ENCODE measurements at regions not wholly inside any gene's neighbourhood (a gene's known extent, or its start where the extent isn't known, plus 50 kb on each side); places are given as distances from the start of the nearest gene placed in this dataset.

GRCh38 chr5:98594098-98594497 lies 179.4 kb upstream of the RGMB start:
- H3K27ac ChIP-seq (ENCODE audit: insufficient read depth, low read length), result no peak overlapping the region
- in situ Hi-C loops (cut with MboI; ENCODE audit: low sequenced_read_pairs) (no loop called here), dilution Hi-C loops (cut with HindIII; ENCODE audit: low sequenced_read_pairs, unreplicated experiment) (no loop called here), intact Hi-C loops (cut with micrococcal nuclease) (no loop called here)
- no peaks in the 10 kb centered on the region for H4K20me1 ChIP-seq (ENCODE audit: insufficient read depth, low read length)
- H3K4ac ChIP-seq (ENCODE audit: low read depth, low read length), result no peak overlapping the region
- H3K9me3 ChIP-seq (ENCODE audit: control insufficient read depth, insufficient read depth, low read length), result peaks cover 3% of the 10 kb centered on the region
- H3K36me3 ChIP-seq (ENCODE audit: control insufficient read depth, insufficient read depth, low read length), result no peaks in the 10 kb centered on the region
- no peaks in the 10 kb centered on the region for H3K9me1 ChIP-seq (ENCODE audit: insufficient read depth, low read length)
- DNase-seq (no peak), ATAC-seq (ENCODE audit: low read depth) (no peak)
- H3K27me3 ChIP-seq (ENCODE audit: control insufficient read depth, insufficient read depth, low read length), result no peaks in the 10 kb centered on the region
- H3K4me2 ChIP-seq (ENCODE audit: low read depth, low read length), result no peak overlapping the region
- H3K56ac ChIP-seq (ENCODE audit: extremely low read depth, insufficient read depth, low read length), result no peak overlapping the region
- no peak overlapping the region for H2BK20ac ChIP-seq (ENCODE audit: low read depth, low read length)
- no peak overlapping the region for H2BK15ac ChIP-seq (ENCODE audit: low read depth, low read length)
- no peak overlapping the region for H3K14ac ChIP-seq (replicated peaks; ENCODE audit: low read depth, low read length)
- no peak overlapping the region for H2AK5ac ChIP-seq (ENCODE audit: low read depth, low read length)
- H3K79me1 ChIP-seq (ENCODE audit: low read depth in 1 of 2, low read length in 2 of 2), result no peaks in the 10 kb centered on the region
- no peak overlapping the region for H3K4me3 ChIP-seq (ENCODE audit: insufficient read depth, low read depth, low read length)
- no peak overlapping the region for H2AFZ ChIP-seq (replicated peaks; ENCODE audit: low read length, poor library complexity)
- BruUV-seq (replicated peaks), result no TSS peak
- H2BK120ac ChIP-seq (ENCODE audit: low read depth, low read length), result no peak overlapping the region
- ChIA-PET CTCF (no interaction called here), POLR2A (ENCODE audit: unreplicated experiment) (no interaction called here)
- no CpG with 5 or more reads among the region's 4 CpGs for whole genome bisulfite sequencing, 2 experiments (ENCODE audit: extremely low coverage in 2 of 2, insufficient read length in 1 of 2)
- H3K23ac ChIP-seq (ENCODE audit: low read depth, low read length), result no peak overlapping the region
- H3K9ac ChIP-seq (ENCODE audit: low read depth, low read length), result no peak overlapping the region
- no peak overlapping the region for H4K91ac ChIP-seq (ENCODE audit: insufficient read depth, low read depth, low read length)
- no peak overlapping the region for H4K5ac ChIP-seq (ENCODE audit: low read depth, low read length)
- no peak overlapping the region for H2AK9ac ChIP-seq (replicated peaks; ENCODE audit: low read depth, low read length, poor library complexity)
- no peak overlapping the region for H3K18ac ChIP-seq (ENCODE audit: low read depth, low read length)
- TF ChIP-seq BHLHE40 (IDR thresholded peaks at IDR 0.05; ENCODE audit: low read depth, low read length) (no peak), CTCF (conservative IDR thresholded peaks at IDR 0.05; ENCODE audit: low read depth, low read length) (no peak), MAZ (IDR thresholded peaks at IDR 0.05; ENCODE audit: borderline replicate concordance, low read depth, low read length) (no peak), POLR2A (IDR thresholded peaks at IDR 0.05; ENCODE audit: low read depth, low read length) (no peak), ELK1 (IDR thresholded peaks at IDR 0.05; ENCODE audit: borderline replicate concordance, low read depth, low read length) (no peak), RCOR1 (IDR thresholded peaks at IDR 0.05; ENCODE audit: insufficient replicate concordance, low read length) (no peak), RFX5 (IDR thresholded peaks at IDR 0.05; ENCODE audit: low read depth, low read length) (no peak), MXI1 (IDR thresholded peaks at IDR 0.05; ENCODE audit: borderline replicate concordance, low read depth, low read length) (no peak), SMC3 (IDR thresholded peaks at IDR 0.05; ENCODE audit: low read depth, low read length) (no peak), NFE2L2 (IDR thresholded peaks at IDR 0.05; ENCODE audit: low read depth, low read length) (no peak), RAD21 (IDR thresholded peaks at IDR 0.05; ENCODE audit: low read length) (no peak), CEBPB (IDR thresholded peaks at IDR 0.05; ENCODE audit: low read depth, low read length) (no peak), CHD1 (IDR thresholded peaks at IDR 0.05; ENCODE audit: low read depth, low read length) (no peak), FOS (IDR thresholded peaks at IDR 0.05; ENCODE audit: low read depth, low read length) (no peak), USF2 (IDR thresholded peaks at IDR 0.05; ENCODE audit: low read depth, low read length) (no peak), MAFK (IDR thresholded peaks at IDR 0.05; ENCODE audit: low read depth, low read length) (no peak)
- H4K8ac ChIP-seq (ENCODE audit: low read depth in 2 of 2, low read length in 2 of 2), result no peak overlapping the region
- H2BK5ac ChIP-seq (ENCODE audit: low read depth, low read length, poor library complexity, severe bottlenecking), result no peak overlapping the region
- H3K4me1 ChIP-seq (ENCODE audit: control insufficient read depth, insufficient read depth, low read length), result no peaks in the 10 kb centered on the region
